OCI-LY7 (cell line): ENCODE measurements at regions not wholly inside any gene's neighbourhood (a gene's known extent, or its start where the extent isn't known, plus 50 kb on each side); places are given as distances from the start of the nearest gene placed in this dataset.

Experiments used
- EZH2phosphoT487 ChIP-seq: fragments of 200-600 bp; sonication (generic); IDR thresholded peaks from 2 replicates; pipeline ENCODE4 v1.6.1; 2018; ENCODE audit warnings: low read depth, borderline replicate concordance, mild to moderate bottlenecking, mixed run types, antibody characterized with exemption, low read length, moderate library complexity, mixed read lengths
- TF ChIP-seq, protein P1 (sequence below): fragments of 200-600 bp; sonication (generic); conservative IDR thresholded peaks from 2 replicates; pipeline ENCODE4 v1.5.1; 2014; ENCODE audit warnings: mild to moderate bottlenecking, antibody characterized with exemption, low read length, moderate library complexity, mixed read lengths

DNA sequence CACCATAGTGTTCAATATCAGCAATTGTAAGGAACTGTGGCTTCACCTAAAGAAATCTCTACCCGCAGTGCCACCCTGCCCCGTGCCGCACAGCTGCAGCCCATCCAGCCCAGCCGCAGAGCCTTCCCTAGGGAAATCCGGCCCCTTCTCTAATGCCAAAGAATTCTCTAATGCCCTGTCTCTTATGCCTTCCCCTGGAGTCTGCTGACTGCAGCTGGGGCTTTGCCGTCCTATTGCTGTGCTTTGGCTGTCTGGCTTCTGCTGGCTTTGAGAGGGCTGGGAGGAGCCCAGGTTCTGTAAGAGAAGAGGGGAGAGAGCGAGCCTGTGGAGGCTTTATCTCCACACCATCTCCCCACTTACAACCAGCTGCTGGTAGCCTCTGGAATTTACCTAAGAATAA, 85.9 kb upstream of the HELT start:
- TF ChIP-seq, protein P1, sequence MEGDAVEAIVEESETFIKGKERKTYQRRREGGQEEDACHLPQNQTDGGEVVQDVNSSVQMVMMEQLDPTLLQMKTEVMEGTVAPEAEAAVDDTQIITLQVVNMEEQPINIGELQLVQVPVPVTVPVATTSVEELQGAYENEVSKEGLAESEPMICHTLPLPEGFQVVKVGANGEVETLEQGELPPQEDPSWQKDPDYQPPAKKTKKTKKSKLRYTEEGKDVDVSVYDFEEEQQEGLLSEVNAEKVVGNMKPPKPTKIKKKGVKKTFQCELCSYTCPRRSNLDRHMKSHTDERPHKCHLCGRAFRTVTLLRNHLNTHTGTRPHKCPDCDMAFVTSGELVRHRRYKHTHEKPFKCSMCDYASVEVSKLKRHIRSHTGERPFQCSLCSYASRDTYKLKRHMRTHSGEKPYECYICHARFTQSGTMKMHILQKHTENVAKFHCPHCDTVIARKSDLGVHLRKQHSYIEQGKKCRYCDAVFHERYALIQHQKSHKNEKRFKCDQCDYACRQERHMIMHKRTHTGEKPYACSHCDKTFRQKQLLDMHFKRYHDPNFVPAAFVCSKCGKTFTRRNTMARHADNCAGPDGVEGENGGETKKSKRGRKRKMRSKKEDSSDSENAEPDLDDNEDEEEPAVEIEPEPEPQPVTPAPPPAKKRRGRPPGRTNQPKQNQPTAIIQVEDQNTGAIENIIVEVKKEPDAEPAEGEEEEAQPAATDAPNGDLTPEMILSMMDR, result no peak
- TF ChIP-seq EZH2phosphoT487, result no peak
